HCT116 (cell line): ENCODE measurements at regions not wholly inside any gene's neighbourhood (a gene's known extent, or its start where the extent isn't known, plus 50 kb on each side); places are given as distances from the start of the nearest gene placed in this dataset.

ENCODE experiments used
- ATAC-seq: fragments of 200-7000 bp; cut with Tn5 transposase; 2 replicates; pipeline ENCODE4 v1.9.1; 2020; ENCODE audit warnings: mild to moderate bottlenecking, moderate library complexity
- BruUV-seq: library from RNA; stranded (reverse); fragments of 400-500 nt; replicated peaks from 2 replicates; lab custom pipeline; 2021; lab: Mats Ljungman, UMichigan
- CTCF ChIA-PET: fragments of 300-600 bp; sonication (Branson Sonifier 250); formaldehyde crosslinking; loops from one replicate; lab custom pipeline; 2021; ENCODE audit warnings: antibody characterized with exemption; lab: Charles Lee
- POLR2A ChIA-PET: fragments of 300-600, 350-600 bp; sonication (Branson Sonifier 250); formaldehyde crosslinking; loops from one replicate; lab custom pipeline; 2021; ENCODE audit warnings: antibody characterized with exemption; lab: Charles Lee
- RAD21 ChIA-PET, 2 experiments: fragments of 300-600 bp; sonication (Branson Sonifier 250); formaldehyde crosslinking; loops; one replicate each; lab custom pipeline; 2023; ENCODE audit warnings: low total read pairs in 2 of 2; ENCODE audit not compliant: uncharacterized antibody in 2 of 2, unreplicated experiment in 2 of 2, low non-redundant PET in 1 of 2; lab: Charles Lee
- DNase-seq: peaks from one replicate; pipeline ENCODE4 v3.0.0-alpha.2; 2010; ENCODE audit warnings: low read depth, low spot score
- H2AFZ ChIP-seq: fragments of 200-600 bp; shearing (Covaris generic), sonication (generic); 2 replicates; pipeline ENCODE4 v1.6.1; 2017; ENCODE audit warnings: low read depth, mixed run types, mixed read lengths, antibody characterized with exemption, low read length; ENCODE audit not compliant: poor library complexity, severe bottlenecking
- H3K27ac ChIP-seq: 2 replicates; pipeline ENCODE4 v1.5.1; 2012; ENCODE audit warnings: low read depth, low read length
- H3K27me3 ChIP-seq: fragments of 200-600 bp; sonication (generic); 2 replicates; pipeline ENCODE4 v1.6.1; 2016; ENCODE audit warnings: mixed run types, low read length, mixed read lengths; ENCODE audit not compliant: insufficient read depth
- H3K36me3 ChIP-seq, 2 experiments: fragments of 200-500 bp in 1 of 2; fragments of 200-600 bp in 1 of 2; sonication (Bioruptor generic) in 1 of 2; sonication (generic) in 1 of 2; 2 replicates each; pipeline versions ENCODE4 v1.5.1 to v1.6.1; 2014 to 2016; ENCODE audit warnings: low read length in 2 of 2, inconsistent platforms in 1 of 2, mixed read lengths in 1 of 2, mixed run types in 1 of 2; ENCODE audit not compliant: insufficient read depth in 2 of 2, control insufficient read depth in 1 of 2
- H3K4me1 ChIP-seq, 2 experiments: fragments of 200-600 bp in 1 of 2; sonication (generic) in 1 of 2; 2 replicates each; pipeline versions ENCODE4 v1.5.1 to v1.6.1; 2012 to 2017; ENCODE audit warnings: low read length in 2 of 2, inconsistent platforms in 1 of 2, mild to moderate bottlenecking in 1 of 2, mixed read lengths in 1 of 2, mixed run types in 1 of 2, moderate library complexity in 1 of 2; ENCODE audit not compliant: insufficient read depth in 2 of 2, control insufficient read depth in 1 of 2
- H3K4me2 ChIP-seq: fragments of 200-600 bp; sonication (generic); 2 replicates; pipeline ENCODE4 v1.6.1; 2017; ENCODE audit warnings: mixed run types, low read length, mixed read lengths
- H3K4me3 ChIP-seq, 2 experiments: fragments of 200-600 bp in 1 of 2; sonication (generic) in 1 of 2; replicated peaks in 1 of 2; 2 replicates each; pipeline ENCODE4 v1.5.1; 2011 to 2016; ENCODE audit warnings: low read length in 2 of 2, control low read depth in 1 of 2, low read depth in 1 of 2, mild to moderate bottlenecking in 1 of 2, mixed read lengths in 1 of 2, mixed run types in 1 of 2
- H3K79me2 ChIP-seq: fragments of 200-600 bp; sonication (generic); 2 replicates; pipeline ENCODE4 v1.6.1; 2017; ENCODE audit warnings: mild to moderate bottlenecking, mixed run types, low read length, moderate library complexity, mixed read lengths; ENCODE audit not compliant: insufficient read depth
- H3K9ac ChIP-seq: fragments of 200-600 bp; sonication (generic); 2 replicates; pipeline ENCODE4 v1.6.1; 2016; ENCODE audit warnings: low read length, mixed read lengths
- H3K9me2 ChIP-seq: fragments of 200-600 bp; sonication (generic), shearing (Covaris generic); 2 replicates; pipeline ENCODE4 v1.6.1; 2017; ENCODE audit warnings: mixed run types, mild to moderate bottlenecking, moderate library complexity; ENCODE audit not compliant: insufficient read depth
- H3K9me3 ChIP-seq, 2 experiments: fragments of 200-500 bp in 1 of 2; fragments of 200-600 bp in 1 of 2; sonication (Bioruptor generic) in 1 of 2; sonication (generic) in 1 of 2; 2 replicates each; pipeline ENCODE4 v1.6.1; 2014 to 2017; ENCODE audit warnings: low read length in 2 of 2, mixed read lengths in 2 of 2, inconsistent platforms in 1 of 2, low read depth in 1 of 2, mild to moderate bottlenecking in 1 of 2, mixed run types in 1 of 2, moderate library complexity in 1 of 2; ENCODE audit not compliant: control insufficient read depth in 1 of 2, insufficient read depth in 1 of 2
- H4K20me1 ChIP-seq: fragments of 200-600 bp; sonication (generic), shearing (Covaris generic); 2 replicates; pipeline ENCODE4 v1.6.1; 2017; ENCODE audit warnings: mixed run types, mild to moderate bottlenecking, moderate library complexity; ENCODE audit not compliant: insufficient read depth
- ATF3 ChIP-seq: IDR thresholded peaks from 2 replicates; pipeline ENCODE4 v1.6.1; 2012
- CBX3 ChIP-seq: IDR thresholded peaks from 2 replicates; pipeline ENCODE4 v1.6.1; 2012; ENCODE audit warnings: low read depth
- CEBPB ChIP-seq: IDR thresholded peaks from 2 replicates; pipeline ENCODE4 v1.6.1; 2012; ENCODE audit warnings: low read depth
- EGR1 ChIP-seq: IDR thresholded peaks from 2 replicates; pipeline ENCODE4 v1.6.1; 2012; ENCODE audit warnings: low read depth
- ELF1 ChIP-seq: IDR thresholded peaks from 2 replicates; pipeline ENCODE4 v1.6.1; 2012; ENCODE audit warnings: low read depth, borderline replicate concordance
- EZH2 ChIP-seq: fragments of 200-600 bp; sonication (generic); IDR thresholded peaks from 2 replicates; pipeline ENCODE4 v1.6.1; 2017; ENCODE audit warnings: antibody characterized with exemption, mixed run types
- EZH2phosphoT487 ChIP-seq: fragments of 200-600 bp; IDR thresholded peaks from 2 replicates; pipeline ENCODE4 v1.6.1; 2018; ENCODE audit warnings: antibody characterized with exemption, borderline replicate concordance
- JUND ChIP-seq: IDR thresholded peaks from 2 replicates; pipeline ENCODE4 v1.6.1; 2012
- MAX ChIP-seq: IDR thresholded peaks from 2 replicates; pipeline ENCODE4 v1.6.1; 2012
- POLR2A ChIP-seq: IDR thresholded peaks from 2 replicates; pipeline ENCODE4 v1.7.0; 2011; ENCODE audit warnings: borderline replicate concordance; ENCODE audit not compliant: insufficient read depth, insufficient read length; ENCODE audit errors: extremely low read depth
- POLR2AphosphoS5 ChIP-seq: IDR thresholded peaks from 2 replicates; pipeline ENCODE4 v1.6.1; 2011; ENCODE audit warnings: mild to moderate bottlenecking, low read depth, low read length, moderate library complexity
- RAD21 ChIP-seq: IDR thresholded peaks from 2 replicates; pipeline ENCODE4 v1.6.1; 2012; ENCODE audit warnings: low read depth, mild to moderate bottlenecking
- REST ChIP-seq: IDR thresholded peaks from 2 replicates; pipeline ENCODE4 v1.6.1; 2012; ENCODE audit warnings: low read depth
- SIN3A ChIP-seq: IDR thresholded peaks from 2 replicates; pipeline ENCODE4 v1.6.1; 2012; ENCODE audit warnings: low read depth
- SRF ChIP-seq: IDR thresholded peaks from 2 replicates; pipeline ENCODE4 v1.6.1; 2012; ENCODE audit warnings: low read depth
- YY1 ChIP-seq: IDR thresholded peaks from 2 replicates; pipeline ENCODE4 v1.6.1; 2011; ENCODE audit warnings: low read length, low read depth, moderate library complexity, mild to moderate bottlenecking; ENCODE audit not compliant: insufficient replicate concordance; ENCODE audit errors: extremely low read depth
- ZFX ChIP-seq: fragments of 450-650 bp; IDR thresholded peaks from 2 replicates; pipeline ENCODE4 v1.6.1; 2017
- ZNF274 ChIP-seq: fragments of 200-500 bp; sonication (Bioruptor generic); IDR thresholded peaks from 2 replicates; pipeline ENCODE4 v1.6.1; 2014; ENCODE audit warnings: mild to moderate bottlenecking, low read depth, low read length, inconsistent platforms
- intact Hi-C: fragments of 100-400 bp; cut with micrococcal nuclease; formaldehyde crosslinking; loops from 2 replicates; pipeline ENCODE4 v1.10.0; 2022
- TF ChIP-seq, protein P1 (sequence below), 3 experiments: fragments of 200-600 bp in 1 of 3; sonication (generic) in 1 of 3; IDR thresholded peaks in 2 of 3; conservative IDR thresholded peaks in 1 of 3; 2 replicates each; pipeline ENCODE4 v1.5.1; 2012 to 2017; ENCODE audit warnings: low read depth in 2 of 3, low read length in 2 of 3, antibody characterized with exemption in 1 of 3, borderline replicate concordance in 1 of 3, control low read depth in 1 of 3, mild to moderate bottlenecking in 1 of 3, mixed read lengths in 1 of 3, mixed run types in 1 of 3, moderate library complexity in 1 of 3; ENCODE audit not compliant: insufficient read depth in 1 of 3
- TF ChIP-seq, protein P2 (sequence below): IDR thresholded peaks from 2 replicates; pipeline ENCODE4 v1.6.1; 2011; ENCODE audit warnings: mild to moderate bottlenecking, low read length, moderate library complexity; ENCODE audit not compliant: insufficient replicate concordance; ENCODE audit errors: extremely low read depth

DNA sequence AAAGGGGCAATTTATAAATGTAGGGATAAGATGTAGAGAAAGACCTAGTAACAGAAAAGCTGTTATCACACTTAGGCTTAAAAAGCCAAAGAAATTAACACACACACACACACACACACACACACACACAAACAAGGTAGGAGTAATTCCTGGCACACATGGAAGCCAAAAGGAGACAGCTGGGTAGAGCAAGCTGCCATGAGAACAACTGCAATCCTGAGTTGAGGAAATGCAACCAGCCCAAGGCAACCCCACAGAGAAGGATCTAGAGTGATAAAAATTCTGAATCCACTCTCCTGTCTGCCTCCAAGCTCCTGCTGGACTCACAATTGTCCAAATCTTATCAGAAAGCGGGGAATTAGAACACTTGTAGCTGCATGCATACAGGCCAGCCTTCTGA, 229.1 kb upstream of the DGKB start:
- no peaks in the 10 kb centered on the region for H3K27me3 ChIP-seq
- H3K9me2 ChIP-seq = no peaks in the 10 kb centered on the region
- TF ChIP-seq POLR2AphosphoS5 (no peak), SIN3A (no peak), RAD21 (no peak), EGR1 (no peak), YY1 (no peak), SRF (no peak), POLR2A (no peak), ZFX (no peak), ZNF274 (no peak), REST (no peak), CBX3 (no peak), ATF3 (no peak), EZH2 (no peak), EZH2phosphoT487 (no peak), JUND (no peak), CEBPB (no peak), MAX (no peak), ELF1 (no peak)
- TF ChIP-seq, protein P1, sequence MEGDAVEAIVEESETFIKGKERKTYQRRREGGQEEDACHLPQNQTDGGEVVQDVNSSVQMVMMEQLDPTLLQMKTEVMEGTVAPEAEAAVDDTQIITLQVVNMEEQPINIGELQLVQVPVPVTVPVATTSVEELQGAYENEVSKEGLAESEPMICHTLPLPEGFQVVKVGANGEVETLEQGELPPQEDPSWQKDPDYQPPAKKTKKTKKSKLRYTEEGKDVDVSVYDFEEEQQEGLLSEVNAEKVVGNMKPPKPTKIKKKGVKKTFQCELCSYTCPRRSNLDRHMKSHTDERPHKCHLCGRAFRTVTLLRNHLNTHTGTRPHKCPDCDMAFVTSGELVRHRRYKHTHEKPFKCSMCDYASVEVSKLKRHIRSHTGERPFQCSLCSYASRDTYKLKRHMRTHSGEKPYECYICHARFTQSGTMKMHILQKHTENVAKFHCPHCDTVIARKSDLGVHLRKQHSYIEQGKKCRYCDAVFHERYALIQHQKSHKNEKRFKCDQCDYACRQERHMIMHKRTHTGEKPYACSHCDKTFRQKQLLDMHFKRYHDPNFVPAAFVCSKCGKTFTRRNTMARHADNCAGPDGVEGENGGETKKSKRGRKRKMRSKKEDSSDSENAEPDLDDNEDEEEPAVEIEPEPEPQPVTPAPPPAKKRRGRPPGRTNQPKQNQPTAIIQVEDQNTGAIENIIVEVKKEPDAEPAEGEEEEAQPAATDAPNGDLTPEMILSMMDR (IDR thresholded peaks at IDR 0.05 in 2 of 3, conservative IDR thresholded peaks at IDR 0.05 in 1 of 3; ENCODE audit: borderline replicate concordance in 1 of 3, insufficient read depth in 1 of 3, low read depth in 2 of 3, low read length in 2 of 3) = no peak
- TF ChIP-seq, protein P2, sequence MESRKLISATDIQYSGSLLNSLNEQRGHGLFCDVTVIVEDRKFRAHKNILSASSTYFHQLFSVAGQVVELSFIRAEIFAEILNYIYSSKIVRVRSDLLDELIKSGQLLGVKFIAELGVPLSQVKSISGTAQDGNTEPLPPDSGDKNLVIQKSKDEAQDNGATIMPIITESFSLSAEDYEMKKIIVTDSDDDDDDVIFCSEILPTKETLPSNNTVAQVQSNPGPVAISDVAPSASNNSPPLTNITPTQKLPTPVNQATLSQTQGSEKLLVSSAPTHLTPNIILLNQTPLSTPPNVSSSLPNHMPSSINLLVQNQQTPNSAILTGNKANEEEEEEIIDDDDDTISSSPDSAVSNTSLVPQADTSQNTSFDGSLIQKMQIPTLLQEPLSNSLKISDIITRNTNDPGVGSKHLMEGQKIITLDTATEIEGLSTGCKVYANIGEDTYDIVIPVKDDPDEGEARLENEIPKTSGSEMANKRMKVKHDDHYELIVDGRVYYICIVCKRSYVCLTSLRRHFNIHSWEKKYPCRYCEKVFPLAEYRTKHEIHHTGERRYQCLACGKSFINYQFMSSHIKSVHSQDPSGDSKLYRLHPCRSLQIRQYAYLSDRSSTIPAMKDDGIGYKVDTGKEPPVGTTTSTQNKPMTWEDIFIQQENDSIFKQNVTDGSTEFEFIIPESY = no peak
- ChIA-PET RAD21 (no interaction called here), POLR2A (no interaction called here), CTCF (no interaction called here)
- no TSS peak for BruUV-seq
- no peak overlapping the region for H3K9ac ChIP-seq
- H3K79me2 ChIP-seq = no peaks in the 10 kb centered on the region
- no peaks in the 10 kb centered on the region for H4K20me1 ChIP-seq
- H3K4me2 ChIP-seq = no peak overlapping the region
- H3K27ac ChIP-seq = no peak overlapping the region
- intact Hi-C loops = no loop called here
- no peak overlapping the region for H2AFZ ChIP-seq
- H3K4me1 ChIP-seq = peaks cover 0 to 13% of the 10 kb centered on the region in 2 experiments; a peak in 2 of 4 replicates
- no peaks in the 10 kb centered on the region for H3K9me3 ChIP-seq
- H3K4me3 ChIP-seq = no peak overlapping the region
- no peaks in the 10 kb centered on the region for H3K36me3 ChIP-seq
- no peak for DNase-seq
- ATAC-seq = no peak
